ENCODE measurements at regions not wholly inside any gene's neighbourhood (a gene's known extent, or its start where the extent isn't known, plus 50 kb on each side); places are given as distances from the start of the nearest gene placed in this dataset.
"Not testable (repeated sequence)": the region's sequence is repeated elsewhere in the genome, so short reads cannot be mapped to it uniquely, and the experiment has no call there.

GRCh38 chr14:71240171-71240570, 332.9 kb downstream of the PCNX1 start:
- no peak for DNase-seq (ENCODE audit: low read depth, low spot score)

- no peak for DNase-seq (ENCODE audit: low read depth, low spot score)
Observed at GRCh38 chr14:71240866-71241520, 333.7 kb downstream of the PCNX1 start.

- DNase-seq (ENCODE audit: low read depth, low spot score): no peak
Observed at GRCh38 chr14:71242237-71242748, 335.0 kb downstream of the PCNX1 start.

- no peak for DNase-seq (ENCODE audit: low read depth, low spot score)
Observed at GRCh38 chr14:71243697-71244096, 336.4 kb downstream of the PCNX1 start.

GRCh38 chr14:71244341-71244740, 337.1 kb downstream of the PCNX1 start:
- DNase-seq (ENCODE audit: low read depth, low spot score): no peak

GRCh38 chr14:71245659-71246361, 338.6 kb downstream of the PCNX1 start:
- DNase-seq (ENCODE audit: low read depth, low spot score): no peak

- no peak for DNase-seq (ENCODE audit: low read depth, low spot score)
Observed at GRCh38 chr14:71246539-71246938, 339.3 kb downstream of the PCNX1 start.

- no peak for DNase-seq (ENCODE audit: low read depth, low spot score)
Observed at GRCh38 chr14:71247106-71247505, 339.8 kb downstream of the PCNX1 start.

- DNase-seq (ENCODE audit: low read depth, low spot score): no peak
Observed at GRCh38 chr14:71248194-71248593, 340.9 kb downstream of the PCNX1 start.

GRCh38 chr14:71250347-71250746, 343.1 kb downstream of the PCNX1 start:
- DNase-seq (ENCODE audit: low read depth, low spot score): no peak

- no peak for DNase-seq (ENCODE audit: low read depth, low spot score)
Observed at GRCh38 chr14:71250791-71251190, 343.5 kb downstream of the PCNX1 start.

GRCh38 chr14:71254091-71254719, 346.9 kb downstream of the PCNX1 start:
- DNase-seq (ENCODE audit: low read depth, low spot score): not testable (repeated sequence)

GRCh38 chr14:71261206-71261605, 353.9 kb downstream of the PCNX1 start:
- no peak for DNase-seq (ENCODE audit: low read depth, low spot score)

GRCh38 chr14:71262441-71262840, 355.2 kb downstream of the PCNX1 start:
- no peak for DNase-seq (ENCODE audit: low read depth, low spot score)

GRCh38 chr14:71264260-71264659, 357.0 kb downstream of the PCNX1 start:
- no peak for DNase-seq (ENCODE audit: low read depth, low spot score)

GRCh38 chr14:71267007-71267513, 359.8 kb downstream of the PCNX1 start:
- DNase-seq (ENCODE audit: low read depth, low spot score): no peak

- no peak for DNase-seq (ENCODE audit: low read depth, low spot score)
Observed at GRCh38 chr14:71267691-71268090, 360.4 kb downstream of the PCNX1 start.

GRCh38 chr14:71270111-71270510, 362.9 kb downstream of the PCNX1 start:
- DNase-seq (ENCODE audit: low read depth, low spot score): no peak

- DNase-seq (ENCODE audit: low read depth, low spot score): no peak
Observed at GRCh38 chr14:71271166-71271945, 364.1 kb downstream of the PCNX1 start.

GRCh38 chr14:71273366-71273765, 366.1 kb downstream of the PCNX1 start:
- DNase-seq (ENCODE audit: low read depth, low spot score): no peak

- no peak for DNase-seq (ENCODE audit: low read depth, low spot score)
Observed at GRCh38 chr14:71284048-71284447, 376.8 kb downstream of the PCNX1 start.

- no peak for DNase-seq (ENCODE audit: low read depth, low spot score)
Observed at GRCh38 chr14:71286126-71286525, 378.9 kb downstream of the PCNX1 start.

Measured in iPS DF 19.7 (cell line).